ENCODE measurements at regions not wholly inside any gene's neighbourhood (a gene's known extent, or its start where the extent isn't known, plus 50 kb on each side); places are given as distances from the start of the nearest gene placed in this dataset.
A peak's percentile ranks its signal among the peaks of the same experiment; 100 is the strongest.

DNA sequence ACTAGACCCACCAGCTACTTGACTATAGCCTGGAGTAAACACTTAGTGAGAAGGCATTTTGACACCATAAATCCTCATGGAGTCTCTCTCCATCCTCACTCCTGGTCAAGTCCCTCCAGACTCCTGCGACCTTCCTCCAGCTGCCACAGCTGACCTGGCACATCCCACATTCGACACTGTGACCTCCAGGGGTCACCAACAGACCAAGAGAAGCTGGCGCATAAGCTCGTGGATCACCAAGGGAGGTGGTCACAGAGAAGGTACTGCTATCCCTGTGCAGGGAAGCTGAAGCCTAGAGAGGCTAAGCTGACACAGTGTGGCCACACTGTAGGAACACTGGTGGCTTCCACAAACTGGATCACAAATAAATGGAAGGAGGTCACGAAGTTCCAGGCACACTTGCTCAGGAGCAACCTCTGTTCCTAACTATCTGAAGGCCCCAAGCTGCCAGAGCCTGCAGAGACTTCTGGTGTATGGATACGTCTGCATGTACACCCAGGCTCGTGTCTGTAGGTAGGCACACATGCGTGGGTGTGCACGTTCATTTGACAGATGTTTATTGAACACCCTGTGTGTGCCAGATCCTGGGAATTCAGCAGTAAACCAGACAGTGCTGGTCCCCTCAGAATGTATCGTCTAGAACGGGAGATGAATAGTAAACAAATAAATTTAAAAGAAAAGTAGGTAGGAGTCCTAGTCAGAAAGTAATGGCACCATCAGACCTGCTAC, 104.4 kb downstream of the C5orf15 start:
- H3K9ac ChIP-seq (replicated peaks in 1 of 4; ENCODE audit: extremely low read depth in 1 of 4, low read depth in 3 of 4, low read length in 3 of 4): no peak overlapping the region
- H3K4me3 ChIP-seq (ENCODE audit: extremely low read depth in 1 of 4, insufficient read depth in 2 of 4, low read depth in 3 of 4, low read length in 4 of 4): no peak overlapping the region
- no peak overlapping the region for H3K4ac ChIP-seq (replicated peaks; ENCODE audit: insufficient read length, low read depth, low read length)
- H2BK15ac ChIP-seq (ENCODE audit: low read length): no peak overlapping the region
- H3K14ac ChIP-seq (ENCODE audit: insufficient read length): no peak overlapping the region
- whole genome bisulfite sequencing, 2 experiments (ENCODE audit: extremely low coverage in 1 of 2, insufficient coverage in 1 of 2, insufficient read length in 1 of 2, insufficient replicate concordance in 2 of 2, low coverage in 1 of 2, low lambda C conversion rate in 2 of 2, missing lambda C conversion rate in 1 of 2): 89% methylated on average over 11 of the region's 11 CpGs; no CpG with 5 or more reads in 1 of the 2 experiments
- no peak overlapping the region for H2BK5ac ChIP-seq (ENCODE audit: low read depth, low read length)
- H2BK12ac ChIP-seq (ENCODE audit: low read depth, low read length): no peak overlapping the region
- no peak overlapping the region for H3K18ac ChIP-seq (ENCODE audit: extremely low read depth, low read length)
- no peak overlapping the region for H4K91ac ChIP-seq (replicated peaks; ENCODE audit: insufficient read length, low read length)
- H3K56ac ChIP-seq (replicated peaks; ENCODE audit: insufficient read length, low read depth, low read length): no peak overlapping the region
- H2AFZ ChIP-seq (ENCODE audit: low read length): no peak overlapping the region
- H3K27me3 ChIP-seq (replicated peaks in 1 of 4; ENCODE audit: control insufficient read depth in 3 of 4, extremely low read depth in 1 of 4, insufficient read depth in 3 of 4, low read length in 3 of 4): no peaks in the 10 kb centered on the region
- FAIRE-seq (no peak), DNase-seq (ENCODE audit: low read depth in 1 of 2, low spot score in 2 of 2) (no peak)
- H3K4me2 ChIP-seq (ENCODE audit: insufficient read depth in 1 of 2, low read depth in 2 of 2, low read length in 2 of 2): no peak overlapping the region
- peak; percentile 25 to 29 (median 26) for TF ChIP-seq CTCF (IDR thresholded peaks at IDR 0.05; ENCODE audit: control extremely low read depth in 1 of 3, insufficient read depth in 1 of 3, low read depth in 1 of 3, low read length in 3 of 3)
- no peak for TF ChIP-seq SUZ12 (IDR thresholded peaks at IDR 0.05; ENCODE audit: low read length)
- TF ChIP-seq RAD21 (IDR thresholded peaks at IDR 0.05 in 1 of 2, conservative IDR thresholded peaks at IDR 0.05 in 1 of 2; ENCODE audit: low read depth in 2 of 2, low read length in 2 of 2): peak; percentile 56 to 62
- no peak for TF ChIP-seq SIX5 (IDR thresholded peaks at IDR 0.05; ENCODE audit: low read depth, low read length)
- TF ChIP-seq BCL11A (IDR thresholded peaks at IDR 0.05; ENCODE audit: low read depth in 2 of 2, low read length in 2 of 2): no peak
- no peak for TF ChIP-seq EGR1 (IDR thresholded peaks at IDR 0.05; ENCODE audit: borderline replicate concordance, low read depth, low read length)
- peaks cover 3 to 5% of the 10 kb centered on the region in 2 experiments; a peak in 3 of 4 replicates for H3K9me3 ChIP-seq (ENCODE audit: insufficient read depth in 2 of 2, low read depth in 1 of 2, low read length in 1 of 2)
- H4K5ac ChIP-seq (ENCODE audit: insufficient read length, low read depth, low read length): no peak overlapping the region
- no peaks in the 10 kb centered on the region; a peak in 1 of 7 replicates for H3K4me1 ChIP-seq (replicated peaks in 1 of 4; ENCODE audit: control insufficient read depth in 3 of 4, insufficient read depth in 4 of 4, low read length in 3 of 4)
- no peaks in the 10 kb centered on the region for H3K36me3 ChIP-seq (ENCODE audit: control insufficient read depth in 2 of 4, insufficient read depth in 4 of 4, low read length in 3 of 4)
- no peak overlapping the region for H3K23ac ChIP-seq (ENCODE audit: insufficient read length)
- H3K79me1 ChIP-seq (ENCODE audit: low read depth, low read length): no peaks in the 10 kb centered on the region
- no peak overlapping the region for H2BK120ac ChIP-seq (replicated peaks; ENCODE audit: low read depth, low read length)
- H2BK20ac ChIP-seq (ENCODE audit: low read length): no peak overlapping the region
- H3K27ac ChIP-seq (ENCODE audit: low read depth, low read length): no peak overlapping the region
- H2AK5ac ChIP-seq (ENCODE audit: low read depth, low read length): no peak overlapping the region
- ChIA-PET CTCF (ENCODE audit: partially characterized antibody) (interaction anchor here (0.7 to 10.7 kb wide), 6 partner anchors 8 to 82 kb away, joined by 3 to 150 read pairs (median 5); no protein-coding TSS in a partner anchor), POLR2A (ENCODE audit: partially characterized antibody) (no interaction called here)
- no peaks in the 10 kb centered on the region for H4K20me1 ChIP-seq (replicated peaks in 1 of 2; ENCODE audit: control insufficient read depth in 1 of 2, insufficient read depth in 2 of 2, low read length in 2 of 2)
- no peaks in the 10 kb centered on the region for H3K79me2 ChIP-seq (ENCODE audit: control insufficient read depth in 1 of 2, insufficient read depth in 2 of 2, low read length in 2 of 2)
- no peaks in the 10 kb centered on the region for H3K23me2 ChIP-seq (ENCODE audit: low read depth, low read length)
- H4K8ac ChIP-seq (ENCODE audit: extremely low read depth, insufficient read depth, low read length): no peak overlapping the region; the same call in 1 of the 2 replicates
